Astrocyte of the cerebellum (primary cell): ENCODE measurements at regions not wholly inside any gene's neighbourhood (a gene's known extent, or its start where the extent isn't known, plus 50 kb on each side); places are given as distances from the start of the nearest gene placed in this dataset.

Experiments used
- DNase-seq: peaks from one replicate; pipeline ENCODE4 v3.0.0-alpha.2; 2011; ENCODE audit warnings: low read depth
- H3K4me3 ChIP-seq: 2 replicates; pipeline ENCODE4 v1.5.1; 2011; ENCODE audit warnings: mild to moderate bottlenecking, low read depth, low read length, moderate library complexity
- in situ Hi-C: cut with HindIII; loops from 2 replicates; pipeline ENCODE4 v1.10.0; 2017; ENCODE audit warnings: low sequenced_read_pairs
- TF ChIP-seq, protein P1 (sequence below): IDR thresholded peaks from 2 replicates; pipeline ENCODE4 v1.5.1; 2012; ENCODE audit warnings: low read length, low read depth, moderate library complexity, mild to moderate bottlenecking; ENCODE audit errors: missing control alignments

DNA sequence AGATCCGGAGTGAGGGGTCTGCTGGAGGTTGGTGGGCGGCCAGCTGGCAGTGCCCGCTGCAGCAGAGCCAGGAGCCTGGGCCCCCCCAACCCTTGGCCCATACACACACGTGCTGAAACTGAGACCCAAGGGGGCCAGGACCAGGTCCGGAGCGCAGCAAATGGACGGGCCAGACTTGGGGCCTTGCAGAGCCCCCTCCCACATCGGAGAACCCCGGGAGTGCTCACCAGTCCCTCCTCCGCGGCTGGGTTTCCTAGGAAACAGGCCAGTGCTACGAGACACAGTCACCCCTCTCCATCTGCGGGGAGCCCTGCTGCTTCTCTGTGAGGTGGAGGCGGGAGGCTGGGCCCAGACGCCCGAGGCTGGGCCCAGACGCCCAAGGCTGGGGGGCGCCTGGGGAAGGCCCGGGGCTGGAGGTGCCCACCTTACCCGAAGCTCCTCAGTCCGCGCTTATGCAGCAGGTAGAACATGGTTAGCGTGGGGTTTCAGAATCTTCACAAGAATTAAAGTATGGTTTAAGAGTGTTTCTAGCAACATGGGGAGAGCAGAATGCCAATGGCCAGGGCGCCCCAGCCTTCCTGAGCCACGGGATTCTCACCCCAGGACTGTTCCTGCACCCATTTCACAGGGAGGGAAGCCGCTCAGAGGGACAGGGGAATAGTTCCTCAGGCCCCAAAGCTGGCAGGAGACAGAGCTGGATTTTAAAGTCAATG, 135.0 kb upstream of the PRR20G start:
- TF ChIP-seq, protein P1, sequence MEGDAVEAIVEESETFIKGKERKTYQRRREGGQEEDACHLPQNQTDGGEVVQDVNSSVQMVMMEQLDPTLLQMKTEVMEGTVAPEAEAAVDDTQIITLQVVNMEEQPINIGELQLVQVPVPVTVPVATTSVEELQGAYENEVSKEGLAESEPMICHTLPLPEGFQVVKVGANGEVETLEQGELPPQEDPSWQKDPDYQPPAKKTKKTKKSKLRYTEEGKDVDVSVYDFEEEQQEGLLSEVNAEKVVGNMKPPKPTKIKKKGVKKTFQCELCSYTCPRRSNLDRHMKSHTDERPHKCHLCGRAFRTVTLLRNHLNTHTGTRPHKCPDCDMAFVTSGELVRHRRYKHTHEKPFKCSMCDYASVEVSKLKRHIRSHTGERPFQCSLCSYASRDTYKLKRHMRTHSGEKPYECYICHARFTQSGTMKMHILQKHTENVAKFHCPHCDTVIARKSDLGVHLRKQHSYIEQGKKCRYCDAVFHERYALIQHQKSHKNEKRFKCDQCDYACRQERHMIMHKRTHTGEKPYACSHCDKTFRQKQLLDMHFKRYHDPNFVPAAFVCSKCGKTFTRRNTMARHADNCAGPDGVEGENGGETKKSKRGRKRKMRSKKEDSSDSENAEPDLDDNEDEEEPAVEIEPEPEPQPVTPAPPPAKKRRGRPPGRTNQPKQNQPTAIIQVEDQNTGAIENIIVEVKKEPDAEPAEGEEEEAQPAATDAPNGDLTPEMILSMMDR, result no peak
- no peak for DNase-seq
- in situ Hi-C loops, result no loop called here
- no peak overlapping the region for H3K4me3 ChIP-seq

DNA sequence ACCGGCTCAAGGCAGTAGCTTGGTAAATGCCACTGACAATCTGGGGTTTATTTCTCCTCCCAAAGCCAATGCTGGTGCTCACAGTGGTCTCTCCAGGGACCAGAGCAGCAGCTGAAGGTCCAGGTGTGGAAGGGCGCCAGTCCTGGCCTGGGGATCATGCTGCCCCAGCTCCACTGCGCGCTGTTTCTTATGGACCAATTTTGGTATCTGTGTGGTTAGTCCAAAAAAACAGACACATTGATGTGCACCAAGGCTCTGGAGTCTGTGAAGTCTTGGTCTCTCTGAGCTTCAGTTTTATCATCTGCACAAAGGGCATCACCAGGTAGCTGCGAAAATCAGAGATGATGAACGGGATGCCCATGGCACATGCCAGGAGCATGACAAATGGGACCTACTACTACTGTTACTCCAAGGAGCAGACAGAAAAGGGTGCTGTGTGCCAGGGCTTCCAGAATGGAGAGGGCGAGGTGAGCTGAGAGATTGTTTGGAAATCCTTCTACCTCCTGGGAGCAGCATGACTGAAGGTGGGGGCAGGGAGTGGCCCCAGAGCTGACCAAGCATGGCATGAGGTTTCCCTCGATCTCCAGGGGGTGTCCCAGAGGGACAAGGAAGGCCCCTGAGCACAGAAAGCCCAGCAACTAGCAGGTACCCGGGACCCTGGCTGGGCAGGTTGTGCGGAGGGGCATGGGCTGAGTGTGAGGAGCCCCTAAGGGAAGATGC, 134.3 kb upstream of the PRR20G start:
- TF ChIP-seq, protein P1, result no peak
- in situ Hi-C loops, result no loop called here
- DNase-seq, result no peak
- H3K4me3 ChIP-seq, result no peak overlapping the region

DNA sequence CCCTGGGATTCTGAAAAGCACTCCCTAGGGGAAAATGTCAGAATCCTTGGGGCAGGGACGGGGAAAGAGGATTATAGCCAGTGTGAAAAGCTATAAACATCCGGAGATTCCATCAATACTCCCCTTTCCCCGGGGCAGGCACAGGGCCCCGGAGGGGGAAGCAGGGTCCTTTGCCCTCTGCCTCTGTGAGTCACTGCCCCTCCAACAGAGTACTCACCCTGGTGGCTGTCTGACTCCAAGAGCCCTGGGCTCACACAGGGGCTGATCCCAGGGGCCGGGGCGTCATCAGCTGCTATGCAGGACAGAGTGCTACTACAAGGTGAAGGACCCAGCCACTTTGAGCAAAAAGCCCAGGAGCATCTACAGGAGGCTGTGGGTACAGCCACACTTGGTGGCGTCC, 133.0 kb upstream of the PRR20G start:
- in situ Hi-C loops, result no loop called here

DNA sequence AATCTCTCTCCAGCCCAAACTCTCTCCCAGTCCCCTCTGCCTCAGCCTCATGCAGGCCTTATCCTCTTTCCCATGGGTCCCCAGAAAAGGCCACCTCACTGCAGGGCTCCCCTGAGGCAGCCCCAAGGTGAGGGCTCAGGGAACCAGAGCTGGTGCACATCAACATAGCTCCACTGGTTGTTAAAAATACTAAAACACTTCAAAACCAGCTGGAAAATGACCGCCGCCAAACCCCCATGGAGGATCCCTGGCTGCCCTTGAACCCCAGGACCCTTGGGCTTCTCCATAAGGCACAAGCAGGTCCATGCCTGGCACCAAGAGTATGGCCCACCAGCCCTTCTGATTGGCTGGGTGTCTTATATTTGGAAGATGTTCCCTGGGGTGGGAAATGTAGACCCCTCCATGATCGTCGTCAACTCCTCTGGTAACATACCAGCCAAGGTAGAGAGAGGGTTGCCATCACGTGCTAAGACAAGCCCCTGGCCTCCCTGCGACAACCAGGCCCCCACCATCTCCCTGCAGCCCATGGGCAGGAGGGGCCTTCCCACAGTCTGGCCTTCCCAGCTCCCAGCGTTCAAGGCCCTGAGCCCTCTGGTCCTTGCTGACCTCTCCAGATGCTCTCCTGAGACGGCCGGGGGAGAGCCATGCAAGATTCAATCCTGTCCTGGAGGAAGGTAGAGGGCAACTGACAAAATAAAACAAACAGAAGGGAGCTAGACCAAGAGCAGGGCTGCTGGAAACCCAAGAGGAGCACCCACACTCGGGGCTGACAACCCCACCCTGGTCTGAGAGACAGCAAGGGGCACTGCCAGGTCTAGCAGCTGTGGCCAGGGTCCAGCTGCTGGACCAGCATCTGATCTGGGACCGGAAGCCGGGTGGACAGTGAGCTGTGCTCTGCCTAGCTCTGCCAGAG, 132.1 kb upstream of the PRR20G start:
- no peak overlapping the region for H3K4me3 ChIP-seq
- in situ Hi-C loops, result no loop called here
- TF ChIP-seq, protein P1, result no peak
- DNase-seq, result no peak

More for the DNA sequence above, 133.0 kb upstream of the PRR20G start:
- no peak for DNase-seq
- TF ChIP-seq, protein P1, result no peak
- no peak overlapping the region for H3K4me3 ChIP-seq

DNA sequence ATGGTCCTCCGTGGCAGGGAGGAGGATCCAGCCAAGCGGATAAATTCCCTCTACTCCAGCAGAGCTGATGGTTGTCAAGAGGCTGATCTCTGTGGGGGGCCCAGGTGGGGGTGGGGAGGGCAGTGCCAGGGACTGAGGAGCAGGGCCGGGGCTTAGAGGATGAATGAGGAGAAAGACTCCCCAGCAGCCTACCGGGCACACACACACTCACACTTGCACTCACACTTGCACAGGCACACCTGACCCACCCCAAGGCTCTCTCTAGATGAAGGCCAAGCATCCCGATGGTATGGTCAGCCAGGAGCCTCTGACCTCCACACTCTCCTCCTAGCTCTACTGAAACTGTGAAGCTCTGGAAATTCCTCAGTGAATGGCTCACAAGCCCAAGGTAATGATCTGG, 131.3 kb upstream of the PRR20G start:
- no peak for DNase-seq
- H3K4me3 ChIP-seq, result no peak overlapping the region
- in situ Hi-C loops, result no loop called here
- TF ChIP-seq, protein P1, result no peak

DNA sequence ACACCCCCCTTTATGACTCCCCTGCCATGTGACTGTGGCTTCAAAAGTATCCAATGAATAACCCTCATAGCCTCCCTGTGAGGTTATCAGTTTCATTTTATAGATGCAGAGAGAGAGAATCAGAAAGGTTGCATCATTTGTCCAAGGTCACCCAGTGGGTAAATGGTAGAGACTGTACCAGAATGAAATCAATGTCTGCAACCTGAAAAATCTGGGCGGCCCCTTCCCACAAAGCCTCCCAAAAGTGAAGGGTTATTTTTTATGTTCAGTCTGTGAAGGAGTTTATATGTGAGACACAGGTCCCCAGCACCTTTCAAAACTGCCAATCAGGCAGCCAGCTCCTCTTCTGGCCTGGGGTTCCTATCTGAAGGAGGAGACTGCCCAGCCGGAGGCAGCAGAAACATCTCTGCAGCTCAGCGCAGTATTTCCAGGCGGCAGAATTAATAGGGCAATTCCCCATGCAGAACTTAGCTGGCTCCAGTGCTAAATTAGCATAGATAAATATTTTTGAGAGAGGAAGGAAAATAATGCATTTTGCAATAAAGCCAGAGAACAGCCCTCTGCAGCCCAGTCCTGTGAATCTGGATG, 130.8 kb upstream of the PRR20G start:
- no peak for DNase-seq
- in situ Hi-C loops, result no loop called here

More for the DNA sequence above, 130.8 kb upstream of the PRR20G start:
- TF ChIP-seq, protein P1, result no peak
- H3K4me3 ChIP-seq, result no peak overlapping the region
